ENCODE measurements at regions not wholly inside any gene's neighbourhood (a gene's known extent, or its start where the extent isn't known, plus 50 kb on each side); places are given as distances from the start of the nearest gene placed in this dataset.
"Not testable (repeated sequence)": the region's sequence is repeated elsewhere in the genome, so short reads cannot be mapped to it uniquely, and the experiment has no call there.

DNA sequence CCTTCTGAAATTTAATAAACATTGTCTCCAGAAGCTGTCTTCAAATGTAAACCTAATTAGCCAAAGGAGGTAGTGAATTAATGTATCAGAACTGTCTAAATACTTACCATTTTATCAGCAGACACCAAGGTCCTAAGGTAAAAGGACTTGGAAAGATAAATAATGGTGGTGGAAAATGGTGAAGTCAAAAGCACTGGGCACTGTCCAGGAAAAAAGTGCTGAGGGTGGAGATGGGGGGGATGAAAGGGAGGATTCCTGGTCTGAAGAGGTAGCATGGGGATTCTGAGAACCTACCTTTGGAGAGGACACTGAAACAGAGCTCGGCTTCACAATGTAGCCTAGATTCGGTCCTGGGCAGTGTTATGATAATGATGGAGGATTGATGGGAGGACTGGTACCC, 149.0 kb upstream of the DPH6 start:
- DNase-seq (ENCODE audit: low read depth in 3 of 3) = no peak

DNA sequence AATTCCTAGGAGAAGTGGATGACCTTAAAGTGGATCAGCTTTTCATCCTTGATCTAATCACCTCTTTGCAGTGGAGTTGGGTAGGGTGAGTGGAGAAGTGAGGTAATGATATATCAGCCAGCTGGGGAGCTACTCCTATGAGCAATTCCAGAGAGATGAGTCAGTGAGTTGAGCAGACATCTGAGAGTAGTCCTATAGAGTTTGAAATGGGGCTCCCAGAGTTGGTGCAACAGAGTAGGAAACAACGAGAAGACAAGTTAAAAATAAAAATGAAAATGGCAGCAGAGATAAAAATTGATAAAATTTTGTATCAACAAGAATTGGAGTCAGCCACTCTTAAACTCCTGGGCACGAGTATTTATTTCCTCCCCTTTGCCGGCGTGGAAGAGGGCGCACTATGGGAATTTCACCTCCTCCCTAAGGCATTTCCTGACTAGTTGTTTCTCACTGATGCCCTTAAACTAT, 150.8 kb upstream of the DPH6 start:
- no peak for DNase-seq (ENCODE audit: low read depth in 3 of 3)

DNA sequence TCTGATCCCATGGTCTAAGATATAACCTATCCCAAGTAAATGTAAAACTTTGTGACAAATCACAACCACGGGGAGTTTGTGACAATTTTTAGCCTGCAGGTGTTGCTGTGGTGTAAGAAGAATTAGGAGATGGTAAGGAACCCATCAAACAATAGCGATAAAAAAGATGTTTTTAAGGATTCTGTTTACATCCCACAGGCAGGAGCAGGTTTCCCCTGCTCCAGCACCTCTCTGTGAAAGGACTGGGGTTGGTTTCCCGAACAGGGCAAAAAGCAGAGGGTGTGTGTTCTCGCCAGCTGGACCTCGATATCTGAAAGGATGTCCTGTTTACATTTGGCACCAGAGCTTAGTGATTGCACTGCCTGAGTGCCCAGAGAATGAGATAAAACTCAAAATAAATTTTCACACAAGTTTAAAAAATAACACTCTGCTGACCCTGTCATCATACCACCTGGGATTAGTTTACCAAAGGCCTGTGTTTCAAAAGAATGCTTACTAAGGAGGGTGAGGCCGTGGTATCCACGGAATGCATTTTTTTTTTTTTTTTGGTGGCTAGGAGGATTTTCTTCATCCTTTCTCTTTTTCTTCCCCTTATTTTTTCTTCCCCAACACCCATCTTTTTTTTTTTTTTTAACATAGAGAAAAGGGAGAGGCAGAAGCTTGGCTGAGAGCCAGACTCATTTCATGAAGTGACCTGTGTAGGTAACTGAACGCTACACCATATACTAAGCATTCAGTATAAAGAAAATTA, 151.8 kb upstream of the DPH6 start:
- no peak for DNase-seq (ENCODE audit: low read depth in 3 of 3)

DNA sequence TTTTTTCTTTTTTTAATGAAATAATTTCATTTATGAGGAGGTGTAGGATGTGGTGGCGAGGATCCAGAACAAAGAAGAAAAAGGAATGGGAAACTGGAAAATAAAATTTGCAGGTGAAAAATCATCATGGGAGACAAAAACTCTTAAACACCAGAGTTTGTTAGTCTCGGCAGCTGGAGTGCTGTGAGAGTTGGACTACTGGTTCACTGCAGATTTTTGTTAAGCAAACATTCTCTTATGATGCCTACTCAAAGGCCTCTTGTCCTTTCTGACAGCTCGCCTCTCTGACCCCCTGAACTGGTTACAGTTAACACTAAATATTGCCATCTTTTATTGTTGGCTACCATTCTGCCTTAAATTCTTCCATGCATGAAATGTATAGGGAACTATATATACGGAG, 152.4 kb upstream of the DPH6 start:
- no peak for DNase-seq (ENCODE audit: low read depth in 3 of 3)

DNA sequence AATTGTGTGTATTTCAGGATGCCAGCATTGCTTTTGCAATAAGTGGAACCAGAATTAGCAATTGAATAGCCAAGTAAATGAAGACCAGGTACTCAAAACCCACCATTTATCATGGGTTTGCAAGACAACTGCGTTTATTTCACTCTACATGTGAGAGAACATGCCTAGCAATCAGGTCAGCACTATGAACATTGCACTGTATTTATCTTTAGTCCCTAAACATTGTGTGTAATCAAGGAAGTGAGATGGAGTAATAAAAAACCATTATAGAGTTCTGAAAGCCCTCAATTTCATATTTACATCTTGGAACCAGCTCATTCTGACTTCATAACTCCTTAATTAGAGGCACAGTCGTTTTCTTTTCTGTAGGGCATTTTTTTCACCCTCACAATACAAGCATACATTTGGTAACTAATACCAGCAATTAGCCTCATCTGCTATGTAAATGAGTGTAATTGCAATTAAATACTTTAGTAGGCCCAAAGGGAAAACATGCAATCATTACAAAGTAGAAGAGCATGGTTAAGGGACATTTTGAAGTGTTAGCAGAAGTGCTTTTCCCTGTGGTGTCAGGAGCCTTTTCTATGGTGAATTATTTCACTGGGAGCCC, 153.1 kb upstream of the DPH6 start:
- no peak for DNase-seq (ENCODE audit: low read depth in 3 of 3)

DNA sequence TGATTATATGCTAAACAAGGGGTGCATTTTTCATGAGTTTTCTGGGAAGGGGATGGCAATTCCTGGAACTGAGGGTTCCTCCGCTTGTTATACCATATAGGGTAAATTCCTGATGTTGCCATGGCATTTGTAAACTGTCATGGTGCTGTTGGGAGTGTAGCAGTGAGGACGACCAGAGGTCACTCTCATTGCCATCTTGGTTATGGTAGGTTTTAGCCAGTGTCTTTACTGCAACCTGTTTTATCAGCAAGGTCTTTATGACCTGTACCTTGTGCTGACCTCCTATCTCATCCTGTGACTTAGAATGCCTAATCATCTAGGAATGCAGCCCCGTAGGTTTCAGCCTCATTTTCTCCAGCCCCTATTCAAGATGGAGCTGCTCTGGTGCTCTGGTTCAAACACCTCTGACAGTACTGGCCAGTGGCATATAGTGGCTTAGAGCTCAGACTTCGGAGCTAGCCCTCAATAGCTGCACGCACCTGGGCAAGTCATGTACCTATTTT, 154.2 kb upstream of the DPH6 start:
- DNase-seq (ENCODE audit: low read depth in 3 of 3) = not testable (repeated sequence)

DNA sequence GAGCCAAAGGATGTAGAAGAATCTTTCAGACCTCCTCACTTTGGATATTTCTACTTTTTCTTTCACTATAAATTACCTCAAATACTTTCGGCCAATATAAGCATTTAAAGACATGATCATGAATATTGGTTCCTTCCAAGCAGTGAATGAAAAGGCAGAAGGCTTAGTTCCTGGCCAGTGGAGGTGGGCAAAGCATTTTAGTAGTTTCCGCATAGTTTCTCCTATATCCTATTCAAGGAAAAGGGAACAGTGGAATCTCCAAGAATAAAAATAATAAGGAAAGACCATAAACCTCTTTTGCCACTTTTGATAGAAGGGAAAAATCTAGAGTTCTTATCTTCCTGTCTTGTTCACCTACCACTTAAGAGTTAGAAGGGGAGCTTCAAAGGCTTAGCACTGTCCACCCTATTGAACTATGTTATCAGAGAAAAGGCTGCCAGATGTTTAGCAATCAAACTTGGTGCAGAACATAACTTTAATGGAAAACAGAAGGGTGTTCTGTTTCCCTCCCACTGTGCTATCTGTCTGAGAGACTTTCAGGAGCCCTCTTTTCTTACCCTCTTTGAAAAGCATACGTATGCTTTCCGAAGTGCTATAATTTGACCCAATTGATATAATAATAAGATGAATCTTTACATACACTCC, 155.6 kb upstream of the DPH6 start:
- no peak for DNase-seq (ENCODE audit: low read depth in 3 of 3)

DNA sequence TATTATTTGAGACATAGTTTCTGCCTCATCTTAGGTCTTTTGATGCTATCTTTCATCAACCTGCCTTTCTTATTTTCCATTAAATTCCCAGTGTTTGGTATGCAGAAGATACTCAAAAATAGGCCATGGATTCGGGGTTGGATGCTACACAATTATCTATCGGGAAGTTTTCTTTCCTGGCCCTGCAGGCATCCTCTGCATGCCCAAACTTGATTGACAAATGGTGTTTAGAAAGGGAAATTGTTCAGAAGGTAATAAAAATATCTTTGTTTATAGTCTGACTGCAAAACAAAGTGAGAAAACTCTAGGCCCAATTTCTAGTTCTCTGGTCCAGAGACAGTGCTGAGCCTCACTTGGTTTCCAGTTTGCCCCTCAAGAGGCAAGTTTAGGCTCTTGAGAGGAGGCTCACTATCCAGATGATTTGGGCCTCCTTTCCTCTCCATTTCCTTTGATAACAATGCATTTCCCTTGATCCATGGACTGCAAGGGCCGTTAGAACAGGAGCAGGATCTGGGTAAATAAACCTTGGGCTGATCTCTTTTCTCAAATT, 157.1 kb upstream of the DPH6 start:
- DNase-seq (ENCODE audit: low read depth in 3 of 3) = no peak

DNA sequence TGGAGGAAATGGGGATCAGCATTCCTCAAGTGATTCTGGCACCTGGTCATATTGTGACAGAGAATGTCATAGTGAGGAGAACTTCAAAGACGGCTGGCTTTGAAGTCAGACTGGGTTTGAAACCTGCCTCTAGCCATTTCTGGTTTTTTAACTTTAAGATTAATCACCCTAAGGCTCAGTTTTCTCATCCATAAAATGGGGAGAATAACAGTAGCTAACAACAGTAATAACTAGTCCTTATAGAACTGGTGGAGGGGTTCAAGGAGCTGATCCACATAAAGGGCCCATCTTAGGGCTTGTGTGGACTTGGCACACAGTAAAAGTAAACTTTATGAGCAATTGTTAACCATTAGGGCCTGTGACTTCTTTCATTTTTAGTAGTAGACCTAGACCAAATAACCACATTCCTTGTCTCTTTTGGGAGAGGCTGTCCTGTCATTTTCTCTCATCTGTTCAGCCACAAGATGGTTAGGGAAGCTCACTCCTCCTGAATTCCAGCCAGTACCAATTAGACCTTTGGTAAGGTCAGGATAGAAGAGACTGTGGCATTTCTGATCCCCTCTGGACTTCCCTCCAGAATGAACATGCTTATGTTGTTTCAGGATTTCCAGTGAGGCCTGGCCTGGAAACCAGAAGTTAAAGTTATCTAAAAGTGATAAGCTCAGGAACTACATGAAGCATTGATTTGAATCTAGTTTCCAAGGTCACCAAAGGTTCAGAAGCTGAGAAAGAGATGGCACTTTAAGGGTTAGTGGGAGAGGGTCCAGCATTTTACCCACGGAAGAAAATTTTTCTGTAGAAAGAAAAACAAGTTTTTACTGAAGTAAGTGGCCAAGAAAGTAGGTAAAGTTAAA, 159.3 kb upstream of the DPH6 start:
- DNase-seq (ENCODE audit: low read depth in 3 of 3) = no peak

DNA sequence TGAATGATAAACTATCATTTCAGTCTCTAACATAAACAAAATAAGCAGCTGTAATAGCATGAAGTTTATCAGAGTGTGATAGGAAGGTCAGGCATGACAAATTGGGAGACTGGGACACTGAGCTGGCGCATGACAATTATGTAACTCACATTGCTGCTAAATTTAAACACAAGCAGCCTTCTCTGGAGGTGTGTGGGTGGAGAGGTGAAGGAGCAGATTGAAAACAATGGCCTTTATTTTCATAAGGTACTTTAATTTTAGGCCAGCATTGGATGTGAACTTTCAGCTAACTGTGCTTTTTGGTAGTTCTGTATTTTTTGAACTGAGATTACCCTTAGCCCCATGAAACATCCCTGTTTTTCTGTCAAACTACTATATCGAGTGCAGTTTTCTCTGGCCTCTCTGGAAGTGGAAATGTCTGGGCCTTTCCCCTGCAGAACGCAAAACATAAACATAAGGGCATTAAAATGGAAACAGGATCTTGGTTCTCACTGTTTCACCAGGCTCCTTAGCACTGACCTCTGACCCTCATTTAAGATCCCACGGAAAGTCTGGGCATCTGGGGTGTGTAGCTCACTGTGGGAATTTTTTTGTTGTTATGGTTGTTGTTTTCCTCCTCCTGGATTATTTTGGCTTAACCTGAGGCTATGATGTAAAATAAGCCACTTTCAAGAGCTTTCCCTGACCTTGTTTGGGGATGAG, 160.1 kb upstream of the DPH6 start:
- no peak for DNase-seq (ENCODE audit: low read depth in 3 of 3)

DNA sequence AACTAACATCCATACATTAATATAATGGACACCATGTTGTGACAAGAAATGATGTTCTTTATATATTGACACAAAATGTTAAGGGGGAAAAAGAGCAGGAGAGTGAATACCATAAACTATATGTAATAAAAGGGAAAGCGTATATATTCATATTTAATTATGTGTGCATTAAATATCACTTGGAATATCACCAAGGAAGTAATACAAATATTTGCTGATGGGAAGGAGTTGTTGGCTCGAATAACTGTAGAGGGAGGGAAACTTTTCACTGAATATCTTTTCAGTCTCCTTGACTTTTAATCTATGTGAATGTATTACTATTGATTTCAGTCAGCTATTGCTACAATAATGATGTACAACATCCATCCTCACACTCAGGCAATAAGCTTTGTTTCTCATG, 167.0 kb upstream of the DPH6 start:
- no peak for DNase-seq (ENCODE audit: low read depth in 3 of 3)

DNA sequence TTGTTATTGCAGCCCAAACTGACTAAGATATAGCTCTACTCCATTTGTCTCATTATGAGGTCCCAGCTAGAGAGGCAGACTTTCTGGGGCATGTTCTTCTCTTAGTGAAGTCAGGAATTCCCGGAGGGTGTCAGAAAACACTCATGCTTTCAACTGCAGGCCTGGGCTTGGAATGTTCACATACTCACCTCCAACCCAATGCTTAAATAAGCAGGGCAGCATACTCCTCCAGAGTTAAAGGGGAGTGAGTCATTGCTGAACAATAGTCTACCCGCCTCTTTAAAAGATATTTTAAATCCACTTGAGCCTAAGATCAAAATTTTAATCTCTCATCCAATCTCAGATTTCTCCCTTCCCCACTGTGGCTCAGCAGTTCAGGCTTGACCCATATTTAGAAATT, 167.8 kb upstream of the DPH6 start:
- DNase-seq (ENCODE audit: low read depth in 3 of 3) = no peak

DNA sequence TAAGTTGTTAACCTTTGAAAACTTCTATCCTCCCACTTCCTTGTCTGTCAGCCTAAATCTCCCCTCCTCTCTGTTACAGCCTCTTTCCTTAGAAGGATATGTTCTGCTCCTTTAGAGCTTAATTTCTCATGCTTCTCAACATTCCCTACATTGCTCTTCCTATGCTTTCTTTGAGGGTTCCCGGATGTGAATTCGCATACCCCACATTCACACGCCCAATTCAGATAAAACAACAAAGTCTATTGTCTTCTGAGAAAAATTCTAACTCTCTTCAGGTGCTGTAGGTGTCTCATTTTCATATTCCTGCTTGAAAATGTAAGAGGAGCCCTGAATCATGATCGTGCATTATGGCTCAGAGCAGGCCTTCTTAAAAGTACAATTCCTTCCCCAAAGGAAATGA, 171.8 kb upstream of the DPH6 start:
- DNase-seq (ENCODE audit: low read depth in 3 of 3) = no peak

DNA sequence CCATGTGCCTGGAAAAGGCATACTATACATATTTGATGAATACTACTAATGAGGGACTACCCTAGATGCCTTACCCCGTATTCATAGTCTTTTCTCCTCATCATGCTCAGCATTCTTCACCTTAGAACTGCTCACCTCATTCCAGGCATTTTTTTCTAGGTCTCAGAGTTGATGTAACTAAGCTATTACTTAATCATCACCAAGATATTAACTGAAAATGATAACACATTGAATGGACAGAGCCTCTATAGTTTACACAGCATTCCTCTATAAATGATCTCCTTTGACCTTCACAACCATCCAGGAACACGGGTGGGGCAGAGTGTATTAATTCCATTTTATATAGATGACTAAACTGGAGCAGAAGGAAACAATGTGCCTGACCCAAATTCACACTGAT, 174.1 kb upstream of the DPH6 start:
- no peak for DNase-seq (ENCODE audit: low read depth in 3 of 3)

DNA sequence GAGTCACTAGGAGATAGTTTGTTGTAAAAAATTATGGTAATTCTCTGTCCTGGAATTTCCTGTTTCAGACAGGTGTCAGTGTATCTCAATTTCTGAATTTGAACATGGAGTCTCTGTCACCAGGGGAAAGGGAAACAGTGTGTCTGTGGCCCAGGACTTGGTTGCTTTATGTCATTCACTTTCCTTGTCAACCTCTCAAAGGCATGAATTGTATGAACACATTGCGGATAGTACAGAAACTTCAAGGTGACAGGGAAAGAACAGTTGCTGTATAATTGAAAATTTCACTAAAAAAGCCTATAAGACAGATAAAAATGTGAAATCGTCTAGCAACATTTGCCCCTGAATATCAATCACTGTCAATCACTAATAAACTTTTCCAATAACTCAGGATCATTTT, 175.0 kb upstream of the DPH6 start:
- DNase-seq (ENCODE audit: low read depth in 3 of 3) = no peak

DNA sequence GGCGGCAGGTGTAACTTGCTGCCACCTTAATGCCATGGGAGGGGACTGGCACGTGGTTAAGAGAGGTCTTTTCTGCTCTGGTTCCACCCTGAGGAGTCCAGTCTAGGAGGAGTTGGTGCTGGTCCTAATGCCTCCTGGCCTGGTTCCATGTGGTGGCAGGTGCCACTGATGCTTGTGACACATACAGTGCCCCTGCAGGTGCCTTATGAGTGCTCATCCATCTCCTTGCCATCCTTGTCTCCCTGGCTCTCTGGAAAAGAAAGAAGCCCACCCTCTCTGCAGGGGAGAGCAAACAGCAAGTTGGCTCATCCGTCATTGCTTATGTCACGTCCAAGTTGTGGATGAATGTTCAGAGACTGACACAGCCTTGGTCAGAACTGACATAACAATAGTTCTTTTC, 175.8 kb upstream of the DPH6 start:
- DNase-seq (ENCODE audit: low read depth in 3 of 3) = no peak

DNA sequence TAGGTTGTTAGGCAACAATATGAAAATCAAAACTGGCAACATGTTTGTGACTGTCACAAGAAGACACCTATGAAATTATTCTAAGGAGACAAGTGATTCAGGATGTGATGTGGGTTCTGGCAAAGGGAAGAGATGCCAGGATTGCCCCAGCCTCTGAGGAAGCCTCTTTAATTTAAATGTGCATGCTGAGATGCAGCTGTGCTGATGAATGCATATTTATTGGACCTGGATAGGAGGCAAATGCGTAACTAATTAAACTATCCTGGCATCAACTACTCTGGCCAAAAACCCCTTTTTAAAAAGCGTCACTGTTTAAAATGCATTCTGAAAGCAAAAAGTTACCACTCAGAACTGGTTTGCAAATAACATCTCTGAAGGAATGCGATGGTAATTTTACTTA, 176.5 kb upstream of the DPH6 start:
- no peak for DNase-seq (ENCODE audit: low read depth in 3 of 3)

DNA sequence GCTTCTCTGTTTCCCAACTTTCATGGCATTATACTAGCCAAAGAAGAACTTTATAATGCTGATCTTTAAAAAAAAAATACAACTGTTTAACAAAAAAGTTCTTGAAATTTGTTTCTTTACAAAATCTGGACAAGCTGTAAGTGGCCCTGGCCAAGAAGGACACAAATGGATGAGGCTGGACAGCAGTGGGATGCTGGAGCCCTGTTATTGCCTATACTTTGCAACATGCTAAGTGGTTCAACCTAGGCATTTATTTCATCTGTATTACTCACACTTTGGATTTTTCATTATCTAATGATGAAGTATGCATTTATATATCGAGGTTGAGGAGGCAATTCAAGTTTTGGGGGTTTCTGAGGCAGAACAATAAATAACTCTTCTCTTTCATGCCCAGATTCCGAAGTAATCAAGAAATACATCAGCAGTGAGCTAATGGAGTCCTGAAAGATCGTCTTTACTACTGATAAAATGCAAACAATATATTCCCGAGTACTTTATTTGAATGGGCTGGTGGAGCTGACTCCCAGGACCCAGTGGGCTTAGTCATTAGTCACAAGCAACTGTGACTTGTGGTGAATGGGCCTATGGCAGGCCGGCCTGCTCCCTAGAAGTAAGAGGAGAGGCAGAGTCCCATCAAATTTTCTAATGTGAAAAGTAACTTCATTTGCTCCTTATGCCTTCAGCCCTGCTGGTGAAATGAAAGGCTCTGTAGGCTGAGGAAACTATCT, 177.3 kb upstream of the DPH6 start:
- no peak for DNase-seq (ENCODE audit: low read depth in 3 of 3)

DNA sequence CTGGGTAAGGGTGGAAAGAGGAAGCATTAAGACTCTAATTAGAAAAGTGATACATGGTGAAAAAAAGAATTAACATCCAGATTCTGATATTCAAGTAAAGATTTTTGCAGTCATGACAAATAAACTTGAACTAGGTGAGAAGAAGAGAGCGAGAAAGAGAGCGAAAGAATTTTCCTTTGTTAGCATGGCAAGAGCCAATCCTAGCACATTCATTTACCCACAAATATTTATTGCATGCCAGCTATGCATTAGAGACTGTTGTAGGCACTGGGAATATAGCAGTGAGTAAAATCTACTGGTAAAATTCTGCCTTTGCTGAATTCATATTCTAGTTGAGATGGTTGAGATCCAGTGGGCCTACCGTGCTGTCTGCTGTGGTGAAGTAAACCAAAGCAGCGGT, 177.9 kb upstream of the DPH6 start:
- DNase-seq (ENCODE audit: low read depth in 3 of 3) = no peak

DNA sequence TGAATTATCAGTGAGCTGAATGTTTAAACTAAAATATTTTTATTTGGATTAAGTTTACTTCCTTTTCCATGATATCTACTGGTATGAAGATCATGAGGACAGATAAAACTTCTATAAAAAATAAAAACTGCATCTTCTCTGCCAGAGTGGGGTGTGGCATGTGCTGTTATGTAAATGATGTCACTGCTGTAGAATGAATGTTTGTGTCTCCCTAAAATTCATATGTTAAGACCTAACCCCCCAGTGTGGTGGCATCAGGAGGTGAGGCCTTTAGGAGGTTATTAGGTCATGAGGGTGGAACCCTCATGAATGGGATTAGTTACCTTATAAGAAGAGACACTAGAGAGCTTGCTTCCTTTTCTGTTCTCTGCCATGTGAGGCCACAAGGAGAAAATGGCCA, 178.7 kb upstream of the DPH6 start:
- DNase-seq (ENCODE audit: low read depth in 3 of 3) = no peak

DNA sequence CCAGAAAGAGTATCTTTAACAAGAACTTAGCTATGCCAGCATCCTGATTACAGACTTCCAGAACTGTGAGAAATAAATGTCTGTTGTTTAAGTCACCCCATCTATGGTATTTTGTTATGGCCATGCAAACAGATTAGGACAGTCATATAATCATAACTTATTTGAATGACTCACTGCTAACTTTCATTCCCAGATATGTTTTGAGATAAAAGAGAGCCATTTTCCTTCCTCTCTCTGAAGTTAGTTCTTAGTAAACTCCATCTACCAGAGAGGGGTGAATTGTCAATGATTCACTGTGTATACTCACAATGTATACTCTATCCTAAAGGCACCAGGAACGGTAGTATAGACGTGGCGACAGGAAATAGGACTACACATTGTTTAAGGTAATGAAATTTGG, 179.4 kb upstream of the DPH6 start:
- DNase-seq (ENCODE audit: low read depth in 3 of 3) = no peak

Data from stimulated activated CD4-positive, alpha-beta T cell treated with anti-CD3 and anti-CD28 coated beads, TNF-alpha, amount 100 ng/mL, for 4 hours (primary cell).